Retinal pigment epithelial cell (primary cell): ENCODE measurements at regions not wholly inside any gene's neighbourhood (a gene's known extent, or its start where the extent isn't known, plus 50 kb on each side); places are given as distances from the start of the nearest gene placed in this dataset.

ENCODE experiments used
- DNase-seq: peaks from one replicate; pipeline ENCODE4 v3.0.0-alpha.2; 2010; ENCODE audit warnings: low read depth
- H3K4me3 ChIP-seq: 2 replicates; pipeline ENCODE4 v1.5.1; 2011; ENCODE audit warnings: mild to moderate bottlenecking, low read length, control low read depth, moderate library complexity
- CTCF ChIP-seq: conservative IDR thresholded peaks from 2 replicates; pipeline ENCODE4 v1.5.1; 2011; ENCODE audit warnings: low read depth, low read length, control low read depth, inconsistent platforms

- TF ChIP-seq CTCF, result peak; percentile 90
- DNase-seq, result no peak
- H3K4me3 ChIP-seq, result no peak overlapping the region
Measured at GRCh38 chr20:22684072-22684762, 99.8 kb upstream of the FOXA2 start.

- no peak overlapping the region for H3K4me3 ChIP-seq
- no peak for DNase-seq
- no peak for TF ChIP-seq CTCF
Measured at GRCh38 chr20:22684763-22685443, 100.5 kb upstream of the FOXA2 start.

- no peak overlapping the region for H3K4me3 ChIP-seq
- no peak for TF ChIP-seq CTCF
- DNase-seq, result no peak
Measured at GRCh38 chr20:22686097-22686496, 101.7 kb upstream of the FOXA2 start.

DNA sequence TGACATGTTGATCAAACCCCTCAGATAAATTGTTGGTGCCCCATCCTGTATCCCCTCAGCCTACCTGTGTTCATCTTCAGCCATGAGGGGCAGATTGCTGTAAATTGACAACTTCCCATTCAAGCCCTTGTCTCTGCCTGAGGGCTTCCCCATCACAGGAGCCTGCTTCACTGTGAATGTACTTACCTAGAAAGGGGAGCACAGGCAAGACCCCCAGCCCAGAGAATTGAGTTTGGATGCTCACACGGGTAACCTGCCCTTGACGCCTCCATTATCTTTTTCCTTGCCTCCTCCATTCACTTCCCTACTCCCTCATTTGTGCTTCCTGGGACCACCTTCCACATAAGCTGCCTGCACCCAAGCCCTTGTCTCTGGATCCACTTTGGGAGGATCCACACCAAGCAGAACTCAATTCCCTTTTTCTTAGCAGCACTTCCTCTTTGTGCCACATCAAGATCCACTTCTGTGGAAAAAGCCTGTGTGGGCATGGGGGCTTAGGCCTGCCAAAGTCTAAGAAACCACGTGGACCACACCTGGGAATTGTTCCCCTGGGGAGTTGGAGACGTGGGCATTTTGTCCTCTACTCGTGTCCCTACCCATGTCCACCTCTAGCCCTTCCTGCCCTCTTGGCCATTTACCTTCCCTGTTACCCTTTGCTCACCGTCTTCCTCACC, 103.4 kb upstream of the FOXA2 start:
- DNase-seq, result no peak
- TF ChIP-seq CTCF, result no peak
- no peak overlapping the region for H3K4me3 ChIP-seq

DNA sequence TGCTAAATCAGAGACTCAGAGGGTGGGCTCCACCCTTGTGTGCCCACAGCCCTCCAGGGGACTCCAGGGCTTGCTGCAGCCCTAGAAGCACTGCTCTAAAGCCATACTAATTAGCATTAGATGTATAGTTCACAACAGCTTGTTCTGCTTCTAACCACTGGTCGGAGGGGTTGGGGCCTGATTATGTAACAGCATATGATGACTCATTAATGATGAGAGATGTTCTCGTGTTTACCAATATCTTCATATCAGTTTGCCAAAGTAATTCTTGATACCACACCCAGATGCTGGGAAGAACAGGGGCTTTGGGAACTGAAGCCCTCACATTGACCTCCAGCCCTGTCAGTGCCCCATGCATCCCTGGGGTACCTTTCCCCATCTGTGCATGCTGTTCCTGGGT, 104.1 kb upstream of the FOXA2 start:
- TF ChIP-seq CTCF, result no peak
- no peak for DNase-seq
- H3K4me3 ChIP-seq, result no peak overlapping the region

DNA sequence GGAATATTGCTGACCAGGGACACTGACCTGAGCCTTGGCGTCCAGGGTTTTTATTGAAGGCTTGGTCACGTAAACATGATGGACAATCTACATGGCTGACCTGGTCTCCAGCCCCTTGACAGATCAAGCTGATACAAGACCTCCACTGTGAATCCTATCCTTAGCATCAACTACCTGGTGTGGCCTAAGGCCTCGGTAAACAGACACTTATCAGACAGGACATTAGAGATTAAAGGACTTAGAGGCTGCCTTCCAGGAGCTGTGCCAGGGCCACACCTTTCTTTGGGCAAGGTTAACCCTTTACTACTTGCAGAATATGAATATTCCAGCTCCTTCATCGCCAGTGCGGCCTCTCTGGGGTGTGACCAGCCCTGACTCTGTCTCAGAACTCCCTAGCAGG, 104.9 kb upstream of the FOXA2 start:
- no peak for DNase-seq
- no peak overlapping the region for H3K4me3 ChIP-seq
- no peak for TF ChIP-seq CTCF

GRCh38 chr20:22690000-22690399, 105.6 kb upstream of the FOXA2 start:
- TF ChIP-seq CTCF, result no peak
- H3K4me3 ChIP-seq, result no peak overlapping the region
- no peak for DNase-seq
